Neuron (in vitro differentiated cells): ENCODE measurements at regions not wholly inside any gene's neighbourhood (a gene's known extent, or its start where the extent isn't known, plus 50 kb on each side); places are given as distances from the start of the nearest gene placed in this dataset.
A peak's percentile ranks its signal among the peaks of the same experiment; 100 is the strongest.

Experiments
- H2AFZ ChIP-seq: one replicate; pipeline ENCODE4 v1.6.1; 2013; ENCODE audit warnings: low read depth, mild to moderate bottlenecking, inconsistent platforms, low read length, moderate library complexity
- H3K27me3 ChIP-seq: one replicate; pipeline ENCODE4 v1.6.1; 2013; ENCODE audit warnings: low read length; ENCODE audit not compliant: insufficient read depth
- H3K36me3 ChIP-seq: one replicate; pipeline ENCODE4 v1.6.1; 2013; ENCODE audit warnings: low read length; ENCODE audit not compliant: insufficient read depth
- H3K4me1 ChIP-seq: one replicate; pipeline ENCODE4 v1.6.1; 2013; ENCODE audit warnings: low read length; ENCODE audit not compliant: insufficient read depth
- H3K4me3 ChIP-seq: 2 replicates; pipeline ENCODE4 v1.5.1; 2013; ENCODE audit warnings: mild to moderate bottlenecking, low read length, moderate library complexity
- H3K9me3 ChIP-seq: one replicate; pipeline ENCODE4 v1.6.1; 2013; ENCODE audit warnings: low read length

DNA sequence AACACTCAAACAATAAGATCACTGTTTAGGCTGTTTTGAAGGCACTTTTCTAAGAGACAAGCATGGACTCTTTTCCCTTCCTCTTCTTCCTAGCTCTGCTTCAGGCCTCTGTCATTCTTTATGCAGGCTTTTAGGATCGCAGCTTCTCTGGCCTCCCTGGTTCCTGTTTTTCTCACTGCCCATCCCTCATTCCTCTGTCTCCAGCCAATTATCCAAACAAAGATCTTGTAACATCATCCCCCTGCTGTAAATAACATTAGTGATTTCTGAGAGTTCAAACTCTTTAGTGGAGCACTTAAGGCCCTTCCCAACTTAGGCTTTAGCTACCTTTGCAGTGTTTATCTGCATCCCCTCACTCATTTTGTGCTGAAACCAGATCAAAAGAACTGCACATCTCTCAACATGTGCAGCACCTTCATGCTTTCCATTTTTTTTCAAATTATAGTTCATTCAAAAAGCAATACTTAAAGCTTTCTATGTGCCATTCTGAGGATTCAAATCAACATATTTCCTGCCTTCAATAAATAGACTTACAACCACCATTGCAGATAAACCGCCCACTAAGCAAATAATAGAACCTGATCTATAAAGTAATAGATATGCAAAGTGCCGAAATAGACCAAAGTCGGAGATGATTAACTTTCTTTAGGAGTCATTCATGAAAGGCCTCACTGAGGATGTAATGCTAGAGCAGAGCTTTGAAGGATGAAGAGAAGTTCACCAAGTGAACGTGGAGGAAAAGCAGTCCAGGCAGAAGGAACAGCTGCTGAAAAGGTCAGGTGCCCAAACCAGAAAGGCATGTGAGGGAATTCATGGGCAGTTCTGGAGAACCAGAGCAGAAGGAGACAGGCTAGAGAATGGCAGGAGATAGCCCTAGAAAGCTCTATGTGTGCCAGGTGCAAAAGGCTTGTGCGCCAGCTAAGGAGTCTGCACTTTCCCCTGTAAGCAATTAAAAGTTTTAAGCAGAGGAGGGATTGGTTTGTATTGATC is 95.8 kb upstream of the ZNF366 start:
- Histone ChIP-seq H3K27me3 (no peaks in the 10 kb centered on the region), H2AFZ (no peak overlapping the region), H3K4me3 (no peak overlapping the region), H3K4me1 (peaks cover 14% of the 10 kb centered on the region), H3K9me3 (no peaks in the 10 kb centered on the region), H3K36me3 (no peaks in the 10 kb centered on the region)

- H2AFZ ChIP-seq = no peak overlapping the region
- no peak overlapping the region for H3K4me3 ChIP-seq
- H3K9me3 ChIP-seq = no peaks in the 10 kb centered on the region
- no peaks in the 10 kb centered on the region for H3K27me3 ChIP-seq
- no peaks in the 10 kb centered on the region for H3K36me3 ChIP-seq
- peaks cover 22% of the 10 kb centered on the region for H3K4me1 ChIP-seq
Observed at GRCh38 chr5:72601861-72602260, 94.7 kb upstream of the ZNF366 start.

- Histone ChIP-seq H3K27me3 (no peaks in the 10 kb centered on the region), H3K4me1 (peaks cover 26% of the 10 kb centered on the region), H2AFZ (no peak overlapping the region), H3K9me3 (no peaks in the 10 kb centered on the region), H3K4me3 (no peak overlapping the region), H3K36me3 (no peaks in the 10 kb centered on the region)
Observed at GRCh38 chr5:72600391-72600981, 93.3 kb upstream of the ZNF366 start.

DNA sequence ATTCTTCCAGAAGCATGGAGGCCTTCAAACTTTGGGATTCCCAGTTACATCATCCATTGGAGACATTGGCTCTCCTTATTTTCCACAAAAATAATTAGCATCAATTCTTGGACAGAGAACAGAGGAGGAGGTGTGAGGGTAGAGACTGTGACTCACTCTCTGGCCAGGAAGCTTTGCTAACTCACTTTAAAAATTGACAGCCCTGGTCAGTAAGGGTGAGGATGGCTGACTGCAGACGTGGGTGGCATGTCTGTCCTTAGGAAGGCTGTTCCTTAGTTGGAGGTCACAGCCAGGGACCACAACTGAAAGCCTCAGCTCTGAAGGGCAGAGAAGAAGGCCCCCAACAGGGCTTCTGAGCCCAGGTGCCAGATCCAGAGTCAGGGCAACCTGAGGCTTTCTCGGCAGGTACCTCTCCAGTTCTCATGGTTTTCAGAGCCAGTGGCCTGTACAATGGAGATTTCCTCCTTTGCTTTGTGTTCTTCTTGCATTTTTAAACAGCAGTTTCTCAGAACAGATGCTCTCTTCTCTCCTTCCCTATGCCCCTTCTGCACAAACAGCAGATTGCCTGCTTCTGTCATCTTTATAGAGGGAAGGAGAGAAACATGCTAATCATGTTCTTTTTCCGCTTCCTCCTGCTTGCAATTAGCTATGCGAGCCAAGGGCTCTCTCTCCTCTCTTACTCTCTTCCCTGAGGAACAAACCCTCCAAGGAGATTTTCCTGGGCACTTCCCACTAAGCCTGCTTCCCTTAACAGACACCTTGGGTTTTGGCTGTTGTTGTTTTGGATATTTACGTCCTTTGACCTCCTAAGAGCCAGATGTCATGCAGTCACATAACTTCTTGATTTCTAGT is 92.5 kb upstream of the ZNF366 start:
- H3K4me1 ChIP-seq = peaks cover 26% of the 10 kb centered on the region
- no peak overlapping the region for H2AFZ ChIP-seq
- H3K9me3 ChIP-seq = no peaks in the 10 kb centered on the region
- no peaks in the 10 kb centered on the region for H3K27me3 ChIP-seq
- no peak overlapping the region for H3K4me3 ChIP-seq
- no peaks in the 10 kb centered on the region for H3K36me3 ChIP-seq

DNA sequence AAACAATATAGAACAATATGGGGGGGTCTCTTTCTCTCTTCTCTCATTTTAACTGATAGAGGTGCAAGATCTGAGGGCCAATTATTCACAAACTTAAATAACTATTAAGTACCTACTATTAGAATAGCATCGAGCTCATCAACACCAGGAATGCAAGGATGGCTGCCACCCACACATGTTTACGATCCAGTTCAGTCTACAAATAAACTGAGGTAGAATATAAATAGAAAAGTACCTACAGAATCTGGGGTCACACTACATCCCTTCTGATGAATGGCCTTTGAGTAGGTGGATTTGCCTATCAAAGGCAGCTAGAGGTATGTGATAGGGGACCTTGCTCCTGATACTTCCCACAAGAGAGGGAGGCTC is 91.8 kb upstream of the ZNF366 start:
- Histone ChIP-seq H3K36me3 (no peaks in the 10 kb centered on the region), H3K9me3 (no peaks in the 10 kb centered on the region), H3K4me1 (peaks cover 26% of the 10 kb centered on the region), H2AFZ (no peak overlapping the region), H3K27me3 (no peaks in the 10 kb centered on the region), H3K4me3 (no peak overlapping the region)

DNA sequence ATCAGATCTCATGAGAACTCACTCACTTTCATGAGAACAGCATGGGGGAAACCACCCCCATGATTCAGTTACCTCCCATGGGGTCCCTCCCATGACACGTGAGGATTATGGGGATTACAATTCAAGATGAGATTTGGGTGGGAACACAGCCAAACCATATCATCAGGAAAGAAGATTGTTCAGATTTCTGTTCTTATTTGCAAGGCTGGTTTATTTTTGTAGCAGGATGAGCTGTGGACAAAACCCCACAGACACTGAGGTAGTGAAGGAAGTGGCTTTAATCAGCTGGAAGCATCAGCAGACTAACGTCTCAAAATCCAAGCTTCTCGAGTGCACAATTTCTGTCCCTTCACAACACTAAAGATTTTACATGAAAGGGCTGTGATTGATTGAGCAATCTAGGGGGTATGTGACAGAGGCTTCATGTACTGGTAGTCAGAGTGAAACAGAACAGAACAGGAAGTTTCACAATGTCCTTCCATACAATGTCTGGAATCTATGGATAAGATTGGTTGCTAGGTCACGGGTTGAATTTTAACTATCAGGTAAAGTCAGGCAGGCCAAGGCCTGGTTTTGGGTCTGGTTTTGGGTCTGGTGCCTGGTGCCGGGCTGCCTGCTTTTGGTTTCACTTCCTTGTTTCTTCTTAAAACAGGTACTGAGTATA is 91.3 kb upstream of the ZNF366 start:
- no peaks in the 10 kb centered on the region for H3K36me3 ChIP-seq
- no peak overlapping the region for H3K4me3 ChIP-seq
- no peaks in the 10 kb centered on the region for H3K9me3 ChIP-seq
- H3K27me3 ChIP-seq = no peaks in the 10 kb centered on the region
- no peak overlapping the region for H2AFZ ChIP-seq
- peaks cover 26% of the 10 kb centered on the region for H3K4me1 ChIP-seq

GRCh38 chr5:72597456-72597948 is 90.3 kb upstream of the ZNF366 start:
- no peak overlapping the region for H3K4me3 ChIP-seq
- H3K9me3 ChIP-seq = no peaks in the 10 kb centered on the region
- peaks cover 26% of the 10 kb centered on the region for H3K4me1 ChIP-seq
- no peaks in the 10 kb centered on the region for H3K27me3 ChIP-seq
- H3K36me3 ChIP-seq = no peaks in the 10 kb centered on the region
- no peak overlapping the region for H2AFZ ChIP-seq

GRCh38 chr5:72596956-72597355 is 89.7 kb upstream of the ZNF366 start:
- H3K36me3 ChIP-seq = no peaks in the 10 kb centered on the region
- no peaks in the 10 kb centered on the region for H3K27me3 ChIP-seq
- no peaks in the 10 kb centered on the region for H3K9me3 ChIP-seq
- no peak overlapping the region for H3K4me3 ChIP-seq
- H2AFZ ChIP-seq = no peak overlapping the region
- peaks cover 26% of the 10 kb centered on the region for H3K4me1 ChIP-seq

GRCh38 chr5:72588640-72589039 is 81.4 kb upstream of the ZNF366 start:
- H2AFZ ChIP-seq = no peak overlapping the region
- H3K4me1 ChIP-seq = peaks cover 12% of the 10 kb centered on the region
- no peaks in the 10 kb centered on the region for H3K36me3 ChIP-seq
- H3K27me3 ChIP-seq = no peaks in the 10 kb centered on the region
- H3K4me3 ChIP-seq = no peak overlapping the region
- H3K9me3 ChIP-seq = no peaks in the 10 kb centered on the region

DNA sequence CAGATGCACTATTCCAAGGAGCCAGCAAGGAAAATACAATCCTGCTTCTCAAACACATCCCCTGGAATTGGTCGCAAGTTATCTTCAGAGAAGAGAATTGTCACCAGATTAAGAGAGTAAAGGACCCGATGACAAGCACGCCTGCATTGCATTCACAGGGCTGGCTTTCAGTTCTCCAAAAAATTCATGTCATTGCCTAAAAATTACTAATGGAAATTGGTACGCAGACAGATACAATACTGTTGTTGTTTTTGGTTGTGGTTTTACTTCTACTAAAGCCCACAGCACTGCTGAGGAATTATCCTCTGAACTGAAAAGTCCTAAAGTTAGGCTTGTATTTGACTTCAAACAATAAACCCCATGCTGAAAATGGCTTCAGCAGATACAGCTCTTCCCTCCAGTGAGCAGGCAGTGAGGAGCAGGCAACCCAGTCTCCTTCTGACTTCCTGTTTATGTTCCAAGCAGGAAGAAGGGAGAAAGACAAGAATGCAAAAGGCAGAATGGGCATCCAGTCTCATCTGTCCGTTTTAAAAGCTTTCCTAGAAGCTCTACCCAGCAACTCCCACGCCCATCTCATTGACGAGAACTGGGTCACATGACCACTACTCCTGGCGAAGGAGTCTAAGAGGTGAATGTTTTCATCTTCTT is 80.6 kb upstream of the ZNF366 start:
- no peaks in the 10 kb centered on the region for H3K36me3 ChIP-seq
- H3K4me3 ChIP-seq = no peak overlapping the region
- no peaks in the 10 kb centered on the region for H3K27me3 ChIP-seq
- H3K9me3 ChIP-seq = no peaks in the 10 kb centered on the region
- peak overlapping the region; percentile 48 for H2AFZ ChIP-seq
- peaks cover 12% of the 10 kb centered on the region for H3K4me1 ChIP-seq

GRCh38 chr5:72586788-72587530 is 79.7 kb upstream of the ZNF366 start:
- Histone ChIP-seq H3K4me1 (peaks cover 12% of the 10 kb centered on the region), H3K9me3 (no peaks in the 10 kb centered on the region), H3K36me3 (no peaks in the 10 kb centered on the region), H3K27me3 (no peaks in the 10 kb centered on the region), H2AFZ (no peak overlapping the region), H3K4me3 (no peak overlapping the region)

- no peak overlapping the region for H2AFZ ChIP-seq
- no peak overlapping the region for H3K4me3 ChIP-seq
- peaks cover 12% of the 10 kb centered on the region for H3K4me1 ChIP-seq
- H3K27me3 ChIP-seq = no peaks in the 10 kb centered on the region
- no peaks in the 10 kb centered on the region for H3K9me3 ChIP-seq
- H3K36me3 ChIP-seq = no peaks in the 10 kb centered on the region
Observed at GRCh38 chr5:72584466-72584865, 77.3 kb upstream of the ZNF366 start.
